NB4 (cell line): ENCODE measurements at regions not wholly inside any gene's neighbourhood (a gene's known extent, or its start where the extent isn't known, plus 50 kb on each side); places are given as distances from the start of the nearest gene placed in this dataset.

Experiments
- CTCF ChIP-seq: IDR thresholded peaks from one replicate; pipeline ENCODE4 v1.5.1; 2012; ENCODE audit warnings: low read depth, low read length
- POLR2A ChIP-seq: IDR thresholded peaks from 2 replicates; pipeline ENCODE4 v1.6.1; 2011; ENCODE audit warnings: mild to moderate bottlenecking; ENCODE audit not compliant: insufficient read length; ENCODE audit errors: extremely low read depth

GRCh38 chr1:199081739-199082138 lies 442.9 kb downstream of the PTPRC start:
- TF ChIP-seq CTCF, result no peak
- TF ChIP-seq POLR2A, result no peak
